22Rv1 (cell line): ENCODE measurements at regions not wholly inside any gene's neighbourhood (a gene's known extent, or its start where the extent isn't known, plus 50 kb on each side); places are given as distances from the start of the nearest gene placed in this dataset.

Experiments used
- H3K27ac ChIP-seq: fragments of 450-650 bp; 2 replicates; pipeline ENCODE4 v1.5.1; 2017
- CTCF ChIP-seq: fragments of 450-650 bp; IDR thresholded peaks from 2 replicates; pipeline ENCODE4 v1.5.1; 2017; ENCODE audit warnings: mild to moderate bottlenecking
- ZFX ChIP-seq: fragments of 450-650 bp; IDR thresholded peaks from 2 replicates; pipeline ENCODE4 v1.6.1; 2017; ENCODE audit warnings: antibody characterized with exemption, borderline replicate concordance

GRCh38 chr10:107434854-107435253 lies 270.3 kb upstream of the SORCS1 start:
- TF ChIP-seq ZFX = no peak
- no peak for TF ChIP-seq CTCF
- H3K27ac ChIP-seq = no peak overlapping the region

DNA sequence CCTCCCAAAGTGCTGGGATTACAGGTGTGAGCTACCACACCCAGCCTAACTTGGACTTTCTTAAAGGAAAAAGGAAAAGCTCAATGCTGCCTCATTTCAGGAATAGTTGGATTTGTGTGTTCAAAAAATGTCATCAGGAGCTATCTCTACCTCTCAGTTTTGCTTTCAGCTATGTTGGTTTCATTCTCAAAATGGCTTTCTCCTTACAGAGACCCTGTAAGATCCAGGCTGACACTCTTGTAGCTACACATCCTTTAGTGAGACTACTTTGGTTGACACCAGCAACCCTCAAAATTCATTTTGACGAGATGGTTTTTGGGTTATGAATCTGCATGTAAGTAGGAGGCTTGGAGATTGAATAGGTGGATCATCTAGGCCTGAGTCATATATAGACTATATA lies 269.7 kb upstream of the SORCS1 start:
- no peak overlapping the region for H3K27ac ChIP-seq
- TF ChIP-seq CTCF (no peak), ZFX (no peak)

GRCh38 chr10:107433605-107434004 lies 269.1 kb upstream of the SORCS1 start:
- no peak for TF ChIP-seq CTCF
- no peak for TF ChIP-seq ZFX

DNA sequence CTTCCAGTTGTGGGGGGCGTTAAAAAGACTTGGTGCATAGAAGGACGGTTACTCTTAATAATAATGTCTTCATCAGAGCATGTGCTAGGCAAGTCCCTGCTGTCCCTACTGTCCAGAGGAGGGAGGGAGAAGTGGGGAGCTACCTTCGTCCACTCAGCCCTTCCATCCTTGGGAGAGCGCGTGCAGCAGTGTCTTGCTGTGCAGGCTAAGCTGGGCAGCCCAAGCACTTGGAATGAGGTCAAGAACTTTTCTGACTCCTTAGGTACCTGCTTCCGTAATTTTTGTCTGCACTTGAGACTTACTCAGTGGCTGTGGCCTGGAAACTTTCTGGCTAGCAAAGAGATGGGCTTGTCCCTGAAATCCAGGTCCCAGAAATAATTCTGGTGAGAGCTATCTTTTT lies 265.9 kb upstream of the SORCS1 start:
- TF ChIP-seq ZFX (no peak), CTCF (no peak)
- no peak overlapping the region for H3K27ac ChIP-seq

More at GRCh38 chr10:107433605-107434004, 269.1 kb upstream of the SORCS1 start:
- H3K27ac ChIP-seq = no peak overlapping the region

DNA sequence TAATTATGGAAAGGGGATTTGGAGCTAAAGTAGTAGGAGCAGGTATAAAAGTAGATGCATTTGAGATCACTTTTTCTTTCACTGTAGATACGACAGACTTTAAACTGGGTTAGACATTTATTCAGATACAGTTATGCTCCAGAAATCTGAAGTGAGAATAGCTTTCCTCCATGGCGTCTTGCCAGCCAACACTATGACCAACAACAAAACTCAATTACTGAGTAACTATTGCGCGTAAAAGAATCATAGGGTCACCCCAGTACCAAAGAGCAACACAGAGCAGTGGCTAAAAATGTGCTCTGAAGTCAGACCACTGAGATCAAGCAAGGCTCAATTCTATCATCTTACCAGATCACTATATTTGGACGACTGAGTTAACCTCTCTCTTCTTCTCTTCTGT lies 262.5 kb upstream of the SORCS1 start:
- no peak overlapping the region for H3K27ac ChIP-seq

GRCh38 chr10:107425931-107426553 lies 261.5 kb upstream of the SORCS1 start:
- TF ChIP-seq ZFX (no peak), CTCF (no peak)
- H3K27ac ChIP-seq = no peak overlapping the region

More for the DNA sequence above, 262.5 kb upstream of the SORCS1 start:
- TF ChIP-seq ZFX = no peak
- TF ChIP-seq CTCF = no peak

DNA sequence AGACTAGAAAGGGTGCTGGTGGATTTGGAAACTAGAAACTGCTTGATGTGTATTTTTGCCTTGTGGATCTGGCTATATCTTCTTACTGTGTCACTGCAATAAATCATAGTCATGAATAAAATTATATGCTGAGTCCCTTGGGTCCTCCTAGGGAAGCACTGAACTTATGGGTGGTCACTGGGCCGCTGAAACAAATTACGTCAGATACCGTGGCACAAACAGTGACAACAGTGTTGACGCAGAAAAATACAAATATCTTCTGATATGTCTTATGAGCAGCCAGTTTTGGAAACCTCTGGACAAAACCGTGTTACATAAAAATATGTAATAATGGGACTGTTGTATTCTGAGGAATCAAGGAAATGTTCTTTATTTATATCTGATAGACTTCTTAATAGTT lies 260.1 kb upstream of the SORCS1 start:
- TF ChIP-seq ZFX = no peak
- TF ChIP-seq CTCF = no peak

More for the DNA sequence above, 260.1 kb upstream of the SORCS1 start:
- H3K27ac ChIP-seq = no peak overlapping the region
